Neural cell (in vitro differentiated cells): ENCODE measurements at regions not wholly inside any gene's neighbourhood (a gene's known extent, or its start where the extent isn't known, plus 50 kb on each side); places are given as distances from the start of the nearest gene placed in this dataset.

ENCODE experiments used
- H2AFZ ChIP-seq: fragments of 200-600, 300-800 bp; sonication (generic), shearing (Covaris generic); 2 replicates; pipeline ENCODE4 v1.6.0; 2014; ENCODE audit warnings: low read depth, mild to moderate bottlenecking, antibody characterized with exemption, low read length, moderate library complexity
- H3F3A ChIP-seq: fragments of 200-600 bp; shearing (Covaris generic); 2 replicates; pipeline ENCODE4 v1.6.1; 2016; ENCODE audit warnings: mild to moderate bottlenecking, moderate library complexity, mixed read lengths, antibody characterized with exemption, low read length; ENCODE audit not compliant: insufficient read depth, poor library complexity, severe bottlenecking
- H3K27ac ChIP-seq: fragments of 200-600, 300-800 bp; sonication (generic), shearing (Covaris generic); 2 replicates; pipeline ENCODE4 v1.5.1; 2014; ENCODE audit warnings: mild to moderate bottlenecking, low read length, moderate library complexity
- H3K27me3 ChIP-seq: fragments of 300-800, 200-600 bp; sonication (generic), shearing (Covaris generic); 2 replicates; pipeline ENCODE4 v1.6.0; 2014; ENCODE audit warnings: mild to moderate bottlenecking, low read depth, low read length, moderate library complexity; ENCODE audit not compliant: insufficient read depth
- H3K36me3 ChIP-seq: fragments of 300-800, 200-600 bp; sonication (generic), shearing (Covaris generic); 2 replicates; pipeline ENCODE4 v1.5.1; 2014; ENCODE audit warnings: mild to moderate bottlenecking, antibody characterized with exemption, low read length, moderate library complexity; ENCODE audit not compliant: insufficient read depth
- H3K4me2 ChIP-seq: fragments of 300-800, 200-600 bp; sonication (generic), shearing (Covaris generic); 2 replicates; pipeline ENCODE4 v1.6.0; 2014; ENCODE audit warnings: mild to moderate bottlenecking, low read length
- H3K4me3 ChIP-seq: fragments of 300-800, 200-600 bp; sonication (generic), shearing (Covaris generic); 2 replicates; pipeline ENCODE4 v1.5.1; 2014; ENCODE audit warnings: mild to moderate bottlenecking, low read length, moderate library complexity
- H3K79me2 ChIP-seq: fragments of 200-600 bp; shearing (Covaris generic); replicated peaks from 2 replicates; pipeline ENCODE4 v1.6.0; 2014; ENCODE audit warnings: mild to moderate bottlenecking, low read length, moderate library complexity; ENCODE audit not compliant: insufficient read depth
- H3K9ac ChIP-seq: fragments of 300-800, 200-600 bp; sonication (generic), shearing (Covaris generic); 2 replicates; pipeline ENCODE4 v1.6.1; 2016; ENCODE audit warnings: mild to moderate bottlenecking, low read length, mixed read lengths
- H3K9me2 ChIP-seq: fragments of 200-600 bp; shearing (Covaris generic); 2 replicates; pipeline ENCODE4 v1.6.1; 2016; ENCODE audit warnings: mild to moderate bottlenecking, low read length, mixed read lengths; ENCODE audit not compliant: insufficient read depth
- H3K9me3 ChIP-seq: fragments of 200-600, 300-800 bp; sonication (generic), shearing (Covaris generic); 2 replicates; pipeline ENCODE4 v1.6.1; 2016; ENCODE audit warnings: mild to moderate bottlenecking, mixed run types, low read length, moderate library complexity, mixed read lengths
- H4K20me1 ChIP-seq: fragments of 200-600 bp; shearing (Covaris generic); 2 replicates; pipeline ENCODE4 v1.6.1; 2016; ENCODE audit warnings: mild to moderate bottlenecking, mixed run types; ENCODE audit not compliant: insufficient read depth
- CTCF ChIP-seq: fragments of 450-650 bp; IDR thresholded peaks from 2 replicates; pipeline ENCODE4 v1.5.1; 2014; ENCODE audit warnings: antibody characterized with exemption, mild to moderate bottlenecking, moderate library complexity; ENCODE audit not compliant: poor library complexity, severe bottlenecking
- EP300 ChIP-seq: fragments of 450-650 bp; conservative IDR thresholded peaks from 2 replicates; pipeline ENCODE4 v1.6.1; 2014; ENCODE audit warnings: antibody characterized with exemption, mild to moderate bottlenecking, moderate library complexity; ENCODE audit not compliant: poor library complexity, severe bottlenecking
- EZH2 ChIP-seq: fragments of 200-600, 300-800 bp; shearing (Covaris generic), sonication (generic); IDR thresholded peaks from 2 replicates; pipeline ENCODE4 v1.6.1; 2014; ENCODE audit warnings: antibody characterized with exemption, low read length, borderline replicate concordance, mild to moderate bottlenecking; ENCODE audit not compliant: insufficient read depth, poor library complexity, severe bottlenecking
- MXI1 ChIP-seq: fragments of 450-650 bp; conservative IDR thresholded peaks from 2 replicates; pipeline ENCODE4 v1.6.1; 2014; ENCODE audit warnings: antibody characterized with exemption, mild to moderate bottlenecking; ENCODE audit not compliant: poor library complexity, severe bottlenecking
- POLR2AphosphoS5 ChIP-seq: IDR thresholded peaks from 2 replicates; pipeline ENCODE4 v1.6.1; 2012
- RAD21 ChIP-seq: fragments of 450-650 bp; conservative IDR thresholded peaks from 2 replicates; pipeline ENCODE4 v1.6.1; 2014; ENCODE audit warnings: antibody characterized with exemption, mild to moderate bottlenecking, moderate library complexity
- REST ChIP-seq: IDR thresholded peaks from 2 replicates; pipeline ENCODE4 v1.6.1; 2012; ENCODE audit warnings: borderline replicate concordance
- SMC3 ChIP-seq: fragments of 450-650 bp; conservative IDR thresholded peaks from 2 replicates; pipeline ENCODE4 v1.6.1; 2014; ENCODE audit warnings: antibody characterized with exemption, mild to moderate bottlenecking, moderate library complexity; ENCODE audit not compliant: poor library complexity
- TAF1 ChIP-seq: IDR thresholded peaks from 2 replicates; pipeline ENCODE4 v1.6.1; 2012; ENCODE audit warnings: low read depth

- no peaks in the 10 kb centered on the region for H3F3A ChIP-seq
- H4K20me1 ChIP-seq: no peaks in the 10 kb centered on the region
- no peaks in the 10 kb centered on the region for H3K9me2 ChIP-seq
- no peaks in the 10 kb centered on the region for H3K36me3 ChIP-seq
- H3K4me2 ChIP-seq: no peak overlapping the region
- H3K4me3 ChIP-seq: no peak overlapping the region
- H2AFZ ChIP-seq: no peak overlapping the region
- no peak for TF ChIP-seq MXI1
- TF ChIP-seq SMC3: no peak
- no peak for TF ChIP-seq RAD21
- no peak for TF ChIP-seq EZH2
- TF ChIP-seq POLR2AphosphoS5: no peak
- no peak for TF ChIP-seq REST
- no peak for TF ChIP-seq TAF1
- no peak for TF ChIP-seq EP300
- no peak for TF ChIP-seq CTCF
- H3K79me2 ChIP-seq: no peaks in the 10 kb centered on the region
- no peaks in the 10 kb centered on the region for H3K27me3 ChIP-seq
- H3K9ac ChIP-seq: no peak overlapping the region
- no peak overlapping the region for H3K27ac ChIP-seq
- no peaks in the 10 kb centered on the region for H3K9me3 ChIP-seq
Observed at GRCh38 chr16:65722429-65722828, 600.6 kb upstream of the CDH11 start.

- Histone ChIP-seq H4K20me1 (no peaks in the 10 kb centered on the region), H3K9me2 (no peaks in the 10 kb centered on the region), H3K27ac (no peak overlapping the region), H3F3A (no peaks in the 10 kb centered on the region), H3K9ac (no peak overlapping the region), H3K9me3 (no peaks in the 10 kb centered on the region), H3K27me3 (no peaks in the 10 kb centered on the region), H3K79me2 (no peaks in the 10 kb centered on the region), H2AFZ (no peak overlapping the region), H3K4me2 (no peak overlapping the region), H3K36me3 (no peaks in the 10 kb centered on the region), H3K4me3 (no peak overlapping the region)
- no peak for TF ChIP-seq CTCF
- no peak for TF ChIP-seq SMC3
- TF ChIP-seq TAF1: no peak
- no peak for TF ChIP-seq RAD21
- no peak for TF ChIP-seq EZH2
- TF ChIP-seq REST: no peak
- no peak for TF ChIP-seq POLR2AphosphoS5
- TF ChIP-seq MXI1: no peak
- TF ChIP-seq EP300: no peak
Observed at GRCh38 chr16:65717846-65718245, 596.0 kb upstream of the CDH11 start.
